GM10248 (cell line): ENCODE measurements at regions not wholly inside any gene's neighbourhood (a gene's known extent, or its start where the extent isn't known, plus 50 kb on each side); places are given as distances from the start of the nearest gene placed in this dataset.
A peak's percentile ranks its signal among the peaks of the same experiment; 100 is the strongest.
"Not testable (repeated sequence)": the region's sequence is repeated elsewhere in the genome, so short reads cannot be mapped to it uniquely, and the experiment has no call there.

Source experiments
- CTCF ChIA-PET: fragments of 300-600 bp; sonication (Branson Sonifier 250); formaldehyde crosslinking; extraction: SDS; loops from one replicate; lab custom pipeline; 2021; ENCODE audit warnings: antibody characterized with exemption; lab: Yijun Ruan, JAX
- POLR2A ChIA-PET: fragments of 350-650 bp; sonication (Branson Sonifier 250); formaldehyde crosslinking; extraction: SDS; loops from one replicate; lab custom pipeline; 2020; ENCODE audit warnings: antibody characterized with exemption; lab: Yijun Ruan, JAX
- DNase-seq: peaks from one replicate; pipeline ENCODE4 v3.0.0; 2012; ENCODE audit errors: extremely low spot score
- CTCF ChIP-seq: IDR thresholded peaks from 2 replicates; pipeline ENCODE4 v1.5.1; 2012; ENCODE audit warnings: mild to moderate bottlenecking, low read depth; ENCODE audit errors: extremely low read depth, missing control alignments, control extremely low read depth

GRCh38 chr21:25199944-25200343 lies 407.3 kb downstream of the MRPL39 start:
- CTCF ChIA-PET = interaction anchor here (1.4 kb wide), 1 partner anchor 11 kb away, joined by 4 read pairs; no protein-coding TSS in a partner anchor
- no peak for DNase-seq
- POLR2A ChIA-PET = no interaction called here
- TF ChIP-seq CTCF = no peak

DNA sequence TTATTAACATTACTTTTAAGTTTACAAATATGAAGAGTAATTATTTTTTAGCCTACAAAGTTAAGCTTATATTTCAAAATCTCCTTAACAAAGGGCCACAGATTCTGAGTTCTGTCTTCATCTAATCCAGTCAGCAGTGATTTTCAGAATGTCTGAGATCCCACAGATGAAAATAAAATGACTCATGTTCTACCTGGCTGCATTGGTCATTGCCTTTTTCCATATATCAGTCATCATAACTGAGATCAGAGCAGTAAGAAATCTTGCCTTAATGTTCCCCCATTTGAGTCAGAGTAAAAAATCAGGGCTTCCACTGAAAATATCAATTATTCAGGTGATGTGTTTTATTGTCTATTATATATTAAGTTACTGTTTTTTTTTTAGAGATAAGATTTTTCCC lies 416.1 kb downstream of the MRPL39 start:
- peak; percentile 25 for DNase-seq
- ChIA-PET POLR2A (no interaction called here), CTCF (interaction anchor here (2.0 kb wide), 1 partner anchor 11 kb away, joined by 5 read pairs; no protein-coding TSS in a partner anchor)
- TF ChIP-seq CTCF = no peak

GRCh38 chr21:25189497-25189896 lies 417.8 kb downstream of the MRPL39 start:
- no peak for TF ChIP-seq CTCF
- ChIA-PET CTCF (interaction anchor here (1.1 to 1.9 kb wide), 3 partner anchors 11 to 94 kb away, joined by 4 to 9 read pairs (median 4); no protein-coding TSS in a partner anchor), POLR2A (no interaction called here)
- no peak for DNase-seq

- TF ChIP-seq CTCF = no peak
- peak; percentile 15 for DNase-seq
- ChIA-PET CTCF (interaction anchor here (1.0 to 1.9 kb wide), 5 partner anchors 12 to 95 kb away, joined by 3 to 9 read pairs (median 4); no protein-coding TSS in a partner anchor), POLR2A (no interaction called here)
Observed at GRCh38 chr21:25188677-25189079, 418.6 kb downstream of the MRPL39 start.

DNA sequence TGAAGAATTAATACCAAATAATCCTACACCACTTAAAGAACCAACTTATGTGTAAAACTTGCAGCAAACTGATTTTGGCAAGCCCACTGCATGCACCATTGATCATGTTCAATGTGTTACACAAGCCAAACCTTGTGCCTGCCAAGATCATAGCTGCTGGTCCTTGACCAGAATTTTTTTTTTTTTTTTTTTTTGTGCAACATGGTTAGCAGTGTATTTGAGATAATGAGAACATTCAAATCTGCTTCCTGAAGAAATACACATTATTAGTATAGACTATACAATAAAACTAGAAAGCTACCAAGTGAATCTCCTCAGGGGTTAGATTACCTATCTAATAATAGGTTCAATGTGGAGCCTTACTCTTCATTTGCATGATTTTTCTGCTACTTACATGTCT lies 421.0 kb downstream of the MRPL39 start:
- no peak for DNase-seq
- CTCF ChIA-PET = no interaction called here
- POLR2A ChIA-PET = no interaction called here
- no peak for TF ChIP-seq CTCF

- POLR2A ChIA-PET = no interaction called here
Observed at GRCh38 chr21:25183577-25183976, 423.7 kb downstream of the MRPL39 start.

GRCh38 chr21:25181690-25182089 lies 425.6 kb downstream of the MRPL39 start:
- POLR2A ChIA-PET, DNase-seq: not testable (repeated sequence)
- CTCF ChIA-PET = interaction anchor here (1.5 kb wide), 1 partner anchor 21 kb away, joined by 3 read pairs; no protein-coding TSS in a partner anchor

More at GRCh38 chr21:25183577-25183976, 423.7 kb downstream of the MRPL39 start:
- TF ChIP-seq CTCF = no peak
- DNase-seq = no peak
- CTCF ChIA-PET = no interaction called here
